ENCODE measurements at regions not wholly inside any gene's neighbourhood (a gene's known extent, or its start where the extent isn't known, plus 50 kb on each side); places are given as distances from the start of the nearest gene placed in this dataset.
"Not testable (repeated sequence)": the region's sequence is repeated elsewhere in the genome, so short reads cannot be mapped to it uniquely, and the experiment has no call there.

DNA sequence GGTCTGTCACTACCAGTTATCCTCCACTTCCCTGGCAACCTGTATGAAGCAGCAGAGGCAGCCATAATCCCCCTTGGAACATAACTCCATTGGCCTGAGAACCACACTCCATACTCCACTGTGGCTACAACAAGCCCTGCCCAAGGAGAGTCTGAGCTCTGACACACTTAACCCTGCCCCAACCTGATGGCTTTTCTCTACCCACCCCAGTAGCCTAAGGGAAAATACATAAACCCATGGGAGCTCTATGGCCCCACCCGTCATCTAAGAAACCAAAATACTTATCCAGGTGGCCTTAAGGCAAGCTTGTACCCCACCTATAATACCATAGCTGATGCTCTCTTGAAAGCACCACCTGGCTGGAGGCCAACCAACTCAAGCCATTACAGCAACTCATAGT, 324.8 kb upstream of the GLI3 start:
- Histone ChIP-seq H3K27me3 (ENCODE audit: control insufficient read depth, insufficient read depth, low read length) (no peaks in the 10 kb centered on the region), H3K4me1 (ENCODE audit: control insufficient read depth, insufficient read depth, low read length) (no peaks in the 10 kb centered on the region), H3K4me3 (ENCODE audit: low read depth, low read length) (no peak overlapping the region), H3K9ac (ENCODE audit: low read depth, low read length) (no peak overlapping the region), H3K9me3 (ENCODE audit: control insufficient read depth, insufficient read depth, low read length) (no peaks in the 10 kb centered on the region), H3K36me3 (ENCODE audit: control insufficient read depth, insufficient read depth, low read length) (no peaks in the 10 kb centered on the region), H3K27ac (ENCODE audit: low read depth, low read length) (no peak overlapping the region)

DNA sequence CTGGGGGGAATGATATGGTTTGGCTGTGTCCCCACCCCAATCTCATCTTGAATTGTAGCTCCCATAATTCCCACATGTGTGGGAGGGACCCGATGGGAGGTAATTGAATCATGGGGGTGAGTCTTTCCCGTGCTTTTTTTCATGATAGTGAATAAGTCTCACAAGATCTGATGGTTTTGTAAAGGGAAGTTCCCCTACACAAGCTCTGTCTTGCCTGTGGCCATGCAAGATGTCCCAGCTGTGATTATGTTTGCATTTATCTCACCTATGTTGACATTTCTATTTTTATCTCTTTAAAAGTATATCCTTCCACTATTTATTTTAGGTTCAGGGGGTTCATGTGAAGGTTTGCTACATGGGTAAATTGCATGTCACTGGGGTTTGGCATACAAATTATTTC, 323.9 kb upstream of the GLI3 start:
- H3K9me3 ChIP-seq (ENCODE audit: control insufficient read depth, insufficient read depth, low read length) = peaks cover 6% of the 10 kb centered on the region; the same call in 1 of the 2 replicates
- H3K4me3 ChIP-seq (ENCODE audit: low read depth, low read length) = no peak overlapping the region
- no peak overlapping the region for H3K27ac ChIP-seq (ENCODE audit: low read depth, low read length)
- H3K9ac ChIP-seq (ENCODE audit: low read depth, low read length) = no peak overlapping the region
- no peaks in the 10 kb centered on the region for H3K27me3 ChIP-seq (ENCODE audit: control insufficient read depth, insufficient read depth, low read length)
- H3K4me1 ChIP-seq (ENCODE audit: control insufficient read depth, insufficient read depth, low read length) = no peaks in the 10 kb centered on the region
- H3K36me3 ChIP-seq (ENCODE audit: control insufficient read depth, insufficient read depth, low read length) = no peaks in the 10 kb centered on the region

DNA sequence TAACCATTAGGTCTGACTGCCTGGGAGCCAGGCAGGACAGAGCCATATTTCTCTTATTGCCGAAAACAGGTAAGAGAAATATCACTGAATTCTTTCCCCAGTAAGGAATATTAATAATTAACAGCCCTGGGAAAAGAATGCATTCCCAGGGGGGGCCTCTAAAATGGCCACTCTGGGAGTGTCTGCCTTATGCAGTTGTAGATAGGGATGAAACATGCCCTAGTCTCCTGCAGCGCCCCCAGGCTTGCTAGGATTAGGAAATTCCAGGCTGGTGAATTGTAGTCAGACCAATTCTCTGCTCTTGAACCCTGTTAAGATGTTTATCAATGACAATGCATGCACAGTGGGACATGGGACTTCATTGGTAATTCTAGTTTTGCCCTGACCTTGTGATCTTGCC, 317.9 kb upstream of the GLI3 start:
- H3K4me1 ChIP-seq (ENCODE audit: control insufficient read depth, insufficient read depth, low read length); H3K27me3 ChIP-seq (ENCODE audit: control insufficient read depth, insufficient read depth, low read length); H3K9ac ChIP-seq (ENCODE audit: low read depth, low read length); H3K27ac ChIP-seq (ENCODE audit: low read depth, low read length); H3K36me3 ChIP-seq (ENCODE audit: control insufficient read depth, insufficient read depth, low read length); H3K4me3 ChIP-seq (ENCODE audit: low read depth, low read length): not testable (repeated sequence)
- peaks cover 37% of the 10 kb centered on the region for H3K9me3 ChIP-seq (ENCODE audit: control insufficient read depth, insufficient read depth, low read length)

DNA sequence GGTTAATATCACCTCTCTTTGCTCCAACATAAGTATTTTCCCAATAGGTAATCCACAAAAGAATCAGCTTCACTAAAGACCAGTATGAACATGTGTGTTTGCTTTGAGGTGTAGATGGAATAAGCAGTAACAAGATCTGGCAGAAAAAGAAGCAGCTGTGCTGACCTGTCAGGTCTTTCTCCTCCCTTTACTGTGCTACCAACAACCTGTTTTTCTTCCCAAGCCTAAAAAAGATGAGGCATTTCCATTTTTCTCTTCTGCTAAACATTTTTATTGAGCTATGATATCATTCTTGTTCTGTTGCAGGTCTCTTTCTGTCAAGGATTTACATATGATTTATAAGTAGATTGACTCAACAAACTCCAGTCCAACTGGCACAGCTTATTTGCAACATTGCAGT, 315.2 kb upstream of the GLI3 start:
- peaks cover 49% of the 10 kb centered on the region for H3K9me3 ChIP-seq (ENCODE audit: control insufficient read depth, insufficient read depth, low read length)
- no peak overlapping the region for H3K9ac ChIP-seq (ENCODE audit: low read depth, low read length)
- no peaks in the 10 kb centered on the region for H3K4me1 ChIP-seq (ENCODE audit: control insufficient read depth, insufficient read depth, low read length)
- H3K4me3 ChIP-seq (ENCODE audit: low read depth, low read length) = no peak overlapping the region
- no peaks in the 10 kb centered on the region for H3K27me3 ChIP-seq (ENCODE audit: control insufficient read depth, insufficient read depth, low read length)
- H3K36me3 ChIP-seq (ENCODE audit: control insufficient read depth, insufficient read depth, low read length) = no peaks in the 10 kb centered on the region
- no peak overlapping the region for H3K27ac ChIP-seq (ENCODE audit: low read depth, low read length)

DNA sequence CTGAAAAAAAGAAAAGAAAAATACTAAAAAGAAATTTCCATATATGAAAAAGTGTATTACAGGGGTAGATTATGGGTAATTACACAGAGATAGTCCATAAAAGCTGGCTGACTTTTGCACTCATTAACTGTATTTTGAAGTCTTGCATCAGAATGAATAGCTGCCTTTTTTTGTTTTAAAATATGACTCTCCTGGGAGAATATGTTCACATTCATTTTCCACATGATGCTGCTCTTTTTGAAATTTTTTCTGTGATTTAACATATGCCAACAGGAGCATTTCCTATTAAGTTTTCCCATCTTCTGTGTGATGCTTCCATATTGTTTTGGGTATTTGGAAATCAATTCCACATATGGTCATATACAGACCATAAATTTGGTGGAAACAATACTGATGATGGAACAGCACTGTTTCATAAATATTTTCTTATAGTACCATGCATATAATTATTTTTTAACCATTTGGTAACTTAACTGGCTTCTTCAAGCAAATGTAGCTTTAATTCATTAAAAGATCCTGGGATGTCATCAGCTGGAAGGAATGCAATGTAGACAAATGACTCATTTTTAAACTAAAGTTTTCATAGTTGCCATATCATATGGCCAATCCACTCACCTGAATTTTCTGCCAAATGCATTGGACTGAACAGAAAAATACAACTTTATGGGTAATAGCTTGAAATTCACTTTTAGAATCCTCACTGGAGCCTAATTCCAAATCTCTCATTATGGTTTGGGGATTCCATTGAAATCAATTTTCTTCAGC, 313.9 kb upstream of the GLI3 start:
- H3K27me3 ChIP-seq (ENCODE audit: control insufficient read depth, insufficient read depth, low read length) = no peaks in the 10 kb centered on the region
- no peaks in the 10 kb centered on the region for H3K4me1 ChIP-seq (ENCODE audit: control insufficient read depth, insufficient read depth, low read length)
- peaks cover 54% of the 10 kb centered on the region for H3K9me3 ChIP-seq (ENCODE audit: control insufficient read depth, insufficient read depth, low read length)
- H3K27ac ChIP-seq (ENCODE audit: low read depth, low read length) = no peak overlapping the region
- H3K4me3 ChIP-seq (ENCODE audit: low read depth, low read length) = no peak overlapping the region
- no peak overlapping the region for H3K9ac ChIP-seq (ENCODE audit: low read depth, low read length)
- H3K36me3 ChIP-seq (ENCODE audit: control insufficient read depth, insufficient read depth, low read length) = no peaks in the 10 kb centered on the region

DNA sequence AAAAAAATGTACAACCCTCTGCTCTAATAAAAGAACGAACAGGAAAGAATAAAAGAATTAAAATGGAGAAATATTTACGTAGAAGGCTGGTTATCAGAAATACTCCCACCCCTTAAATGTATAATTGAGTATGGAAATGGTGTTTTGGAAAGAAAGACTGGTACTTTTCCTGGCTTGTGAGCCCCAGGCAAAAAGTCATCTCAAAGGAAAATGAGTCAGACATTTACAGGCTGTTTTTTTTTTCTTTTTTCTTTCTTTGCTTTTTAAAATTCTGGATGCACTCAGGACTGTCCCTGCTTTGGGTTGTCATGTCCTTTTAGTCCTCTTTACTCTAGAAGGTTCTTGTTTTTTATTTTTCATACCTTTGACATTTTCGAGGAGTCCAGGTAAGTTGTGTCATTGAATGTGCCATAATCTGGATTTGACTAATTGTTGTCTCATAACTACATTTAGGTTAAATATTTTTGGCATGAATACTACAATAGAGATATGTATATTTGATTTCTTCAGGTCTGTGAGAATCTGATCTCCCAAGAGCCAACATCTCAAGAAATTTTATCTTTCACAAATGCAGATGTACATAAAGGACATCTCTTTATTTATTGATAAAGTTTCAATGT, 313.0 kb upstream of the GLI3 start:
- H3K27me3 ChIP-seq (ENCODE audit: control insufficient read depth, insufficient read depth, low read length) = no peaks in the 10 kb centered on the region
- no peak overlapping the region for H3K27ac ChIP-seq (ENCODE audit: low read depth, low read length)
- no peaks in the 10 kb centered on the region for H3K36me3 ChIP-seq (ENCODE audit: control insufficient read depth, insufficient read depth, low read length)
- H3K9me3 ChIP-seq (ENCODE audit: control insufficient read depth, insufficient read depth, low read length) = peaks cover 56% of the 10 kb centered on the region
- no peaks in the 10 kb centered on the region for H3K4me1 ChIP-seq (ENCODE audit: control insufficient read depth, insufficient read depth, low read length)
- H3K4me3 ChIP-seq (ENCODE audit: low read depth, low read length) = no peak overlapping the region
- no peak overlapping the region for H3K9ac ChIP-seq (ENCODE audit: low read depth, low read length)

DNA sequence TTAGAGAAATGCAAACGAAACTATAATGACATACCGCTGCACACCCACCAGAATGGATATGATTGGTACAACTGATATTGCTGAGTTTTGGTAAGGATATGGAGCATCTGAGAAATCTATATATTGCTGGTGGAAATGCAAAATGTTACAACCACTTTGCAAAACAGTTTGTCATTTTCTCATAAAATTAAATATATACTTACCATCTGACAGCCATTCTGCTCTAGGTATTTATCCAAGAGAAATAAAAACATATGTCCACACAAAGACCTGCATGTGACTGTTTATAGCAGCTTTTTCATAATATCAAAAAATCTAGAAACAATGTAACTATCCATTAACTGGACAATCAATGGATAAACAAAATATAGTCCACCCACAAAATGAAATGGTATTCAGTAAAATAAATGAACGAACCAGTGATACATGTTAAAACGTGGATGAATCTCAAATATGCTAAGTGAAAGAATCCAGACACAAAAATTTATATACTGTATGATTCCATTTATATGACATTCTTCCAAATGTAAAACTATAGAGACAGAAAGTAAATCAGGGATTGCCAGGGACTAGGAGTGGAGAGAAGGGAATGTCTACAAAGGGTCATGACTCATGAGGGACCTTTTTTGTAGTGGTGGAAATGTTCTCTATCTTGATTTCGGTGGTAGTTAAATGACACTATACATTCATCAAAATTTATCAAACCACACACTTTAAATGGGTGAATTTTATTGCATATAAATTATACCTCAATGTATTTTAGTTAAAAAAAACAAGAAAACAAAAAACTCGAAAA, 312.0 kb upstream of the GLI3 start:
- no peak overlapping the region for H3K4me3 ChIP-seq (ENCODE audit: low read depth, low read length)
- no peaks in the 10 kb centered on the region for H3K4me1 ChIP-seq (ENCODE audit: control insufficient read depth, insufficient read depth, low read length)
- H3K9me3 ChIP-seq (ENCODE audit: control insufficient read depth, insufficient read depth, low read length) = peaks cover 58% of the 10 kb centered on the region
- no peaks in the 10 kb centered on the region for H3K36me3 ChIP-seq (ENCODE audit: control insufficient read depth, insufficient read depth, low read length)
- no peak overlapping the region for H3K27ac ChIP-seq (ENCODE audit: low read depth, low read length)
- no peaks in the 10 kb centered on the region for H3K27me3 ChIP-seq (ENCODE audit: control insufficient read depth, insufficient read depth, low read length)
- no peak overlapping the region for H3K9ac ChIP-seq (ENCODE audit: low read depth, low read length)

DNA sequence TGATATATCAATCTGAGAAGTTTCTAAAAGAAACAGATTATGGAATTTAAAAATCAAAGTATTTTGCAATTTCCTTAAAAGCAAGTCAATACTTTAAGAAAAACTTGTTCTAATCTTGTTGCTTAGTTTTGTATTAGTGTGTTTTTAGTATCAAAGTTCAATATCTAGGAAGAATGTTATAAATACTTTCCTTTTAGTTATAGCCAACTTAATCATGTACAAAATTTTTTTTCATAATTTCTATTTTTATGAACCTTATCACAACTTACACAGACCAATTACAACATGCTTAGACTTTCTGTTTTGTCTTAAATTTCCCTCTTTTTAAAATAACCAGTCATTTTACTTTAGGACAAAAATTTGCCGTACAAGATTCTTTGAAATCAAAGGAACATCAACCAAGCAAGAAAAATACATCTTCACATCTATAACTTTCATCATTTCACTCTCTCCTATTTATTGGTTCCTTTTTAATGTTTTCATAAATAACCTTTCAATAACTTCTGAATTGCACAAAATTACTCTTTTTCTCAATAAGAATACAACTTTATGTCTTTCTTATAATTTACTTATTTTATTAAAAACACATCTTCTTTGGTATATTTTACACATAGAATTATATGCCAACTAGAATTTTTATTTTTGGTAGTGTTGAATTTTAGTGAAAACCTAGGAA, 308.2 kb upstream of the GLI3 start:
- Histone ChIP-seq H3K36me3 (ENCODE audit: control insufficient read depth, insufficient read depth, low read length) (no peaks in the 10 kb centered on the region), H3K9me3 (ENCODE audit: control insufficient read depth, insufficient read depth, low read length) (peaks cover 63% of the 10 kb centered on the region), H3K4me3 (ENCODE audit: low read depth, low read length) (no peak overlapping the region), H3K4me1 (ENCODE audit: control insufficient read depth, insufficient read depth, low read length) (no peaks in the 10 kb centered on the region; the same call in 1 of the 2 replicates), H3K9ac (ENCODE audit: low read depth, low read length) (no peak overlapping the region), H3K27ac (ENCODE audit: low read depth, low read length) (no peak overlapping the region), H3K27me3 (ENCODE audit: control insufficient read depth, insufficient read depth, low read length) (no peaks in the 10 kb centered on the region)

DNA sequence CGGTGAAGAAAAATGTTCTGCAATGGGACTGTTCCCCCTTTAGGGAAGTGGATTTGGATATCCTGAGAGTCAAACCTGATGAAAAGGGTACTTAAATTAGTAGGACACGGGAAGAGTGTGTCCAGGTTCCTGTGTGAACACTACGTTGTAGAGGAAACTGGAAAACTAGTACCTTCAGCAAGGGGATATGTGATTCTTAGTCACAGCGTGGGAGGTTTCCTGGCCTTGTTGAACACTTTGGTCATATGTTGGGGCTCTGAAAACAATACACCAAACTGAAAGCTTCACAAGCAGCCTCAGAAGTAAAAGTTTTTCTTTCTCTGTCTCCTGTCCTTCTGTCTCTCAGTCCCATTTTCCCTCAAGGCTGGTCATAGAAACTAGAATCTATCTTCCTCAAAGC, 306.9 kb upstream of the GLI3 start:
- Histone ChIP-seq H3K36me3 (ENCODE audit: control insufficient read depth, insufficient read depth, low read length) (no peaks in the 10 kb centered on the region), H3K27ac (ENCODE audit: low read depth, low read length) (no peak overlapping the region), H3K27me3 (ENCODE audit: control insufficient read depth, insufficient read depth, low read length) (no peaks in the 10 kb centered on the region), H3K4me3 (ENCODE audit: low read depth, low read length) (no peak overlapping the region; the same call in 1 of the 2 replicates), H3K4me1 (ENCODE audit: control insufficient read depth, insufficient read depth, low read length) (no peaks in the 10 kb centered on the region; the same call in 1 of the 2 replicates), H3K9ac (ENCODE audit: low read depth, low read length) (no peak overlapping the region), H3K9me3 (ENCODE audit: control insufficient read depth, insufficient read depth, low read length) (peaks cover 57% of the 10 kb centered on the region)

DNA sequence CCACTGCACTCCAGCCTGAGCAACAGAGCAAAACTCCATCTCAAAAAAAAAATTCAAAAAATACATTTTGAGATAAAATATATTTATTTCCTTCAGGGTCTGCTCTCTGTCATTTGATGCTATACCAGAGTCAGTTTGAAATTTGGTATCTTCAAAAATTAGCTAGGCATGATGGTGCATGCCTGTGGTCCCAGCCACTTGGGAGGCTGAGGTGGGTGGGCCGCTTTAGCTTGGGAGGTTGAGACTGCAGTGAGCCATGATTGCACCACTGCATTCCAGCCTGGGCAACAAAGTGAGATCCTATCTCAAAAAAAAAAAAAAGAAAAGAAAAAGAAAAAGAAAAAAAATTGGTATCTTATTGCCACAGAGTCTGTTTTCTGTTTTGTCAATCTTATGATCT, 305.4 kb upstream of the GLI3 start:
- not testable (repeated sequence) for H3K36me3 ChIP-seq (ENCODE audit: control insufficient read depth, insufficient read depth, low read length); H3K9ac ChIP-seq (ENCODE audit: low read depth, low read length); H3K27me3 ChIP-seq (ENCODE audit: control insufficient read depth, insufficient read depth, low read length); H3K4me3 ChIP-seq (ENCODE audit: low read depth, low read length); H3K27ac ChIP-seq (ENCODE audit: low read depth, low read length); H3K4me1 ChIP-seq (ENCODE audit: control insufficient read depth, insufficient read depth, low read length)
- peaks cover 55% of the 10 kb centered on the region for H3K9me3 ChIP-seq (ENCODE audit: control insufficient read depth, insufficient read depth, low read length)
